Panc1 (cell line): ENCODE measurements at regions not wholly inside any gene's neighbourhood (a gene's known extent, or its start where the extent isn't known, plus 50 kb on each side); places are given as distances from the start of the nearest gene placed in this dataset.

Source experiments
- CTCF ChIP-seq: fragments of 450-650 bp; IDR thresholded peaks from 2 replicates; pipeline ENCODE4 v1.5.1; 2017; ENCODE audit warnings: mild to moderate bottlenecking
- REST ChIP-seq, 2 experiments: IDR thresholded peaks; 2 replicates each; pipeline ENCODE4 v1.6.1; 2011 to 2012; ENCODE audit warnings: low read depth in 2 of 2, control low read depth in 1 of 2, low read length in 1 of 2, mild to moderate bottlenecking in 1 of 2, moderate library complexity in 1 of 2; ENCODE audit not compliant: insufficient read depth in 1 of 2
- SIN3A ChIP-seq: IDR thresholded peaks from 2 replicates; pipeline ENCODE4 v1.6.1; 2012; ENCODE audit warnings: low read depth, mild to moderate bottlenecking, low read length, moderate library complexity, borderline replicate concordance; ENCODE audit not compliant: insufficient read depth
- TCF7L2 ChIP-seq: IDR thresholded peaks from 2 replicates; pipeline ENCODE4 v1.6.1; 2011; ENCODE audit warnings: mild to moderate bottlenecking, low read depth, low read length, inconsistent platforms

- no peak for TF ChIP-seq REST (IDR thresholded peaks at IDR 0.05; ENCODE audit: insufficient read depth in 1 of 2, low read depth in 2 of 2, low read length in 1 of 2)
- TF ChIP-seq CTCF, result no peak; the same call in 1 of the 2 replicates
- TF ChIP-seq TCF7L2, result no peak
- TF ChIP-seq SIN3A, result no peak
Measured at GRCh38 chr5:40021007-40021406, 596.2 kb upstream of the DAB2 start.
